HG03103 (cell line): ENCODE measurements at regions not wholly inside any gene's neighbourhood (a gene's known extent, or its start where the extent isn't known, plus 50 kb on each side); places are given as distances from the start of the nearest gene placed in this dataset.
"Not testable (repeated sequence)": the region's sequence is repeated elsewhere in the genome, so short reads cannot be mapped to it uniquely, and the experiment has no call there.

Experiments used
- ATAC-seq: cut with Tn5 transposase; IDR thresholded peaks from one replicate; pipeline ENCODE4 v1.9.1; 2021; ENCODE audit warnings: low read depth; ENCODE audit not compliant: unreplicated experiment

DNA sequence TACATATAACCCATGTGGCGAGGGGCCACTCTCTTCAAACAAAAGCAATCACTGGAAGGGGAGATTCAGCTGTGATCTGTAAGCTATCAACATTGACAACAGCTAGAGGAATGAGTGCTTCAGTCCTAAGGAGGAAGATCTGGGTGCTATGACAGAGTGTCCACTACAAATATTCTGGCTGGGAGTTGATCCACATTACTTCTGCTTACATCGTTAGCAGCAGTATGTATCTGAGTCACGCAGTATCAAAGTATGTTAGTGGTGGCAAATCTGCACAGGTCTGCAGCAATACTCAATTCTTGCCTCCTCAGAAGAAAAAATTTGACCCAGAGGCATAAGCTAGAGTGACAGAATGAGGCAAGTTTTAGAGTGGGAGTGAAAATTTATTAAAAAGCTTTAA lies 267.0 kb downstream of the PTH2R start:
- ATAC-seq: no peak

DNA sequence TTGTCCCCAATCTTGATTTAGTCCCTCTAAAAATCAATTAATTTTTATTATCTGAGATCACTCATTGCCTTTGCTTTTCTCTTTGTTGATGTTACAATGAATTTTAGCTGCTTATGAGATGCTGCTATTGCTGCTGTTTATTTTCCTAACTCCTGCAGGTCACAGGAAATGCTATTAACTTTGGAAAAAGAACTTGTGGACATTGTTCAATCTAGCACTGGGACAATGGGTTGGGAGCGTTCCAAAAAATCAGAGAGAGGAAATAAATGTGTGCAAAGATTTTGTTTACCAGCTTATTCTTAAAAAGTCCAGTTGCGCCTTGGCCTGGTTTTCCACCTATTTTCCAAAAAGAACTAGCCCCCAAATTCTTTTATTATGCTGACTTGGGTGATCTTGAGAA lies 268.3 kb downstream of the PTH2R start:
- ATAC-seq: no peak

DNA sequence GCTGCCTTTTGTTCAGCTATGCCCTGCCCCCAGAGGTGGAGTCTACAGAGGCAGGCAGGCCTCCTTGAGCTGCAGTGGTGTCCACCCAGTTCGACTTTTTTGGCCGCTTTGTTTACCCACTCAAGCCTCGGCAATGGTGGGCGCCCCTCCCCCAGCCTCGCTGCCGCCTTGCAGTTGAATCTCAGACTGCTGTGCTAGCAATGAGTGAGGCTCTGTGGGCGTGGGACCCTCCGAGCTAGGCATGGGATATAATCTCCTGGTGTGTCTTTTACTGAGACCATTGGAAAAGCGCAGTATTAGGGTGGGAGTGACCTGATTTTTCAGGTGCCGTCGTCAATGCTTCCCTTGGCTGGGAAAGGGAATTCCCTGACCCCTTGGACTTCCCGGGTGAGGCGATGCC lies 279.3 kb downstream of the PTH2R start:
- not testable (repeated sequence) for ATAC-seq

DNA sequence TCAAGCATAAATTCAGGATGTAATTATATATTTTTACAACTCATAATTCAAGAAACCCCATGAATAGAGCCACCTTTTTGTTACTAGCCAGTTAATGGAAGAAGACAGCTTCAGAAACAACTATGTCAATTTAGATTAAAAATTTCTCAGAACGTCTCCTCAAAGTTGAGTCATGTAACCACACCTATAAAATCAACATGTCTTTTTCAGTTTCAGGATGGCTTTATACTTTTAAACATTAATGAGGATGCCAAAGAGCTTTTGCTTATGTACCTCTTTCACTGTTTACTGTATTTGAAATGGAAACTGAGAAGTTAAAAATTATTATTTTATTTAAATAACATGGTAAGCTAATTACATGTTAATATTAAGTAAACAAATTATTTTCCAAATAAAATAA lies 280.1 kb downstream of the PTH2R start:
- no peak for ATAC-seq

DNA sequence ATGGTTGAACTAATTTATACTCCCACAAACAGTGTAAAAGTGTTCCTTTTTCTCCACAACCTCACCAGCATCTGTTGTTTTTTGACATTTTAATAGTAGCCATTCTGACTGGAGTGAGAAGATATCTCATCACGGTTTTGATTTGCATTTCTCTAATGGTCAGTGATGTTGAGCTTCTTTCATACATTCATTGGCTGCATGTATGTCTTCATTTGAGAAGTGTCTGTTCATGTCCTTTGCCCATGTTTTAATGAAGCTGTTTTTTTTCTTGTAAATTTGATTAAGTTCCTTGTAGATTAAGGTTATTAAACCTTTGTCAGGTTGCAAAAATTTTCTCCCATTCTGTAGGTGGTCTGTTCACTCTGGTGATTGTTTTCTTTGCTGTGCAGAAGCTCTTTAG lies 281.1 kb downstream of the PTH2R start:
- not testable (repeated sequence) for ATAC-seq

DNA sequence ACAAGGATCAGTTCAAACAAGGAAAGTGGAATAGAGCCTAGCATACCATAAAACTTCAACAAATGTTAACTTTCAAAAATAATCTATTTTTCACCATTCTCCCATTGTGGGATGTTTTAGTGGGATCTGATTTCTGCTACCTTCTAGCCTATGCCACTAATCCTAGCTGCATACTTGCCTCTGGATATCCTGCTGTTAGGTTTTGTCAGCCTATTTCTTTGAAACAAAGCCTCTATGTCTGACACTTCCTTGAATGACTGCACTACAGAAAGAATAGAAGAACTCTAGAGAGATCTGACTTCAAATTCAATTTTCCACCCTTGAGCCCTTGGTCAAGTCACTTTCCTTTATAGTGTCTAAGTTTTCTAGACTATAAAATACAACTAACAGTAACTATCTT lies 291.5 kb downstream of the PTH2R start:
- no peak for ATAC-seq

DNA sequence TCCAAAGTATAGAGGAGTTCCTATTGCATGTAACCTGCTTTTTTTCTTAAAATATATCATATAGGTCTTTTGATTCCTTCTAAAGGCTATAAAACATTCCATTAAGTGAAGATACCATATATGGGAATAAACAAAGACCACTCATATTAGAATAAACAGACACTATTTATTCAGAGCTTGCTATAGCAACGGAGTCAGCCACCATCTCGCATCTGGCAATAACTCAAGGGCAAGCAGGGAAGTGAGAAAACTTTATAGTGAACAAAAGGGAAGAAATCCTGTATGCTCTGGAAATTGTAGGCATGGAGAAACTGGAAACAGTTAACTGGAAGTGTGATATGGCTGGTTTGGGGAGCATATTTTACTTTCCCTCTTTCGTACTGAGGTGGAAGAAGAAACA lies 301.9 kb downstream of the PTH2R start:
- no peak for ATAC-seq

DNA sequence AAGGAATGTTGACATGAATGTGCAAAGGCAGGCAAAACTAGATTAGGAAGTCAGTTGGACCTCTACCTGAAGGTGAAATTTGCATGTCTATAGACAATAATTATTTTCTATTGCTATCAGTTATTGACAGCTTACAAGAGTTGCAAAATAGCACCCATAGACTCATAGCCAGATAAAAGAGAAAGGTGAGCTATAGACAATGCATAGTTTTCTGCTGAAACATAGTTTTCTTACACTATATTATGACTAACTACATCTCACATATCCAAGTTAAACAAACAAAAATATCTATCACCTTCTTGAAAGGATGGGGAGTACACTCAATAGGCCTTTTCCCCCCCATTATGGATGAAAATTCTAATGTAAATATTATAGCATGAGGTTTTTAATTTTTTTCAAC lies 305.0 kb downstream of the PTH2R start:
- no peak for ATAC-seq

DNA sequence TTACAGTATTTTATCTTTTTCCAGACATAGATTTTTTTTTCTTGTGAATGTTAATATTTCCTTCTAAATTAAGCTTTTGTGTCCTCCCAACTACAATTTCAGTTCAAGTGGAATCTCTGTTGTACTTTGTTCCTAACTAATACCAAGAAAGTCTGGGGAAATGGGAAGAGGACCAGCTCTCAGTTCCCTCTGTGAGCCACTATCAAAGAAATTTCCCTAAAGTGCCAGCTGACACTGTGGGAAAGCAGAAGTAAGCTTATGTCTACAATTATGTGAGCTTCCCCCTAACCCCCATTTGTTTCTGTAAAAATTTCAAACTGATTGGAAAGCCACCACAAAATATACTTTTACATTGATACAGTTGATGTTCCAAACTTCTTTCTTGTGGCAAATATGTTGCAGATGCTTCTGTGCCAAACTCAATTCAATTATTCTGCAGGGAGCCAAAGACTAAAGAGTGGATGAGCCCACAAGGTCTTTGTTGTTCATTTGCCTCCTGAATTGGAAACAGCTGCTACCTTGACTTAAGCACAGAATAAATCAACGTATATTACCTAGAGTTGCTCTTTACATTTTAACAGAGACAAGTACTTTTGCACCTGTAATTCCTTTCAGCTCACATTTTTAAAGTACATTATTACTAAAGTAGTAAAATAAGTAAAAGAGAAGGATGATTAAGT lies 306.6 kb downstream of the PTH2R start:
- no peak for ATAC-seq

DNA sequence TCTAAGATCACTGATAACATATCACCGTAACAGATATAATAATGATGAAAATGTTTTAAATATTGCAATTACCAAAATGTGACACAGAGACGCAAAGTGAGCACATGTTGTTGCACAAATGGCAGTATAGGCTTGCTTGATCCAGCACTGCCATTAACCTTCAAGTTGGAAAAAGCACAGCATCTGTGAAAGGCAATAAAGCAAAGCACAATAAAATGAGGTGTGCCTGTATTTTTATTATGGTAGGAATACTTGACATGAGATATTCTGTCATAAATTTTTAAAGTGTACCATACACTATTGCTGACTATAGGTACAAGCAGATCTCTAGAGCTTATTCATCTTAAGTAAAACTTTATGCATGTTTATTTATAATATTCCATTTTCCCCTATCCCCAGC lies 312.2 kb downstream of the PTH2R start:
- ATAC-seq: no peak

DNA sequence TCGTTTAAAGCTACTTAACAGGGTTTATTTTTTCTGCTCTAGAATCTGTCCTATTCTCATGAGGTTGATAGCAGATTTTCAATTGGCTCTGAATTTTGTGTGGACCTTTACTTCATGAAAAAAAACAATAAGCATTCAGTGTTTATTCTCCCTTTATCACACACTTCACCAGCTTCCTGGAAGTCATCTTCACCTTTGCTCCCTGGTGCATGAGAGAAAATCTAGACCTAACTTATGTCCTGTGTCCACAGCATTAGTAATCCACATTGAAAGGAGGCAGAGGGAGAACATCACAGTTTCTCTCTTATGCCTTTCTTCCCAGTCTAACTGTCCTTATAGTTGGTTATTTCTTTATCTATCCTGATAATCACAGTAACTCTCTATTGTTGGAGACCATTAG lies 316.1 kb downstream of the PTH2R start:
- ATAC-seq: no peak

DNA sequence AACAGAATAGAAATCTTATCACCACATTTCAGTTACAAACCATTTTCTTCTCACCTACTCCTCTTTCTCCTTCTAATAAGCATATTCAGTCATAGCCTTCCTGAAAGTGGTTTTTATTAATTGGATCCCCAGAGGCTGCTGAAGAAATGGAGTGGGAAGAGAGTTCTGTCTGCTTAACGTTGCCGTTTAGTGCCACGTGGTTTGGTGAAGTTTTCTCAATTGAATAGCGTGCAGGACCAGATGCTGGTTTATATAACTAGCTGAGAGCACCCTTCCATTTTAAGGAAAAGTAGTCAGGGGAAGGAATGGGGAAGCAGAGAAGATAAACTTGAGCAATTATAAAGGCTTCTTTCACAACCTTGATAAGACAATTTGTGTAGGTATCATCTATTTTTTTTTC lies 318.7 kb downstream of the PTH2R start:
- no peak for ATAC-seq

DNA sequence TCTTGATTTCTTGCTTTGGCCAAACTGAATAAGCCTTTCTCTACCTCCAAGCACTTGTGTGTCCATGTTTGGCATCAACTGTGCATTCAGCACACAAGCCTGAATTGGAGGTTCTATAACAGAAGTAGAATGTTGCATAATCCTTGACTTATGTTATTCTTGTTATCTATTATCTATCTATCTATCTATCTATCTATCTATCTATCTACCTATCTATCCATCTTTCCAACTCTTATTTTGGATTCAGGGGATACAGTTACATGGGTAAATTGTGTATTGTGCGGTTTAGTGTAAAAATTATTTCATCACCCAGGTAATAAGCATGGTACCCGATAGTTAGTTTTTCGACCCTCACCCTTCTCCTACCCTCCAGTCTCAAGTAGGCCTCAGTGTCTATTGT lies 319.6 kb downstream of the PTH2R start:
- ATAC-seq: no peak

DNA sequence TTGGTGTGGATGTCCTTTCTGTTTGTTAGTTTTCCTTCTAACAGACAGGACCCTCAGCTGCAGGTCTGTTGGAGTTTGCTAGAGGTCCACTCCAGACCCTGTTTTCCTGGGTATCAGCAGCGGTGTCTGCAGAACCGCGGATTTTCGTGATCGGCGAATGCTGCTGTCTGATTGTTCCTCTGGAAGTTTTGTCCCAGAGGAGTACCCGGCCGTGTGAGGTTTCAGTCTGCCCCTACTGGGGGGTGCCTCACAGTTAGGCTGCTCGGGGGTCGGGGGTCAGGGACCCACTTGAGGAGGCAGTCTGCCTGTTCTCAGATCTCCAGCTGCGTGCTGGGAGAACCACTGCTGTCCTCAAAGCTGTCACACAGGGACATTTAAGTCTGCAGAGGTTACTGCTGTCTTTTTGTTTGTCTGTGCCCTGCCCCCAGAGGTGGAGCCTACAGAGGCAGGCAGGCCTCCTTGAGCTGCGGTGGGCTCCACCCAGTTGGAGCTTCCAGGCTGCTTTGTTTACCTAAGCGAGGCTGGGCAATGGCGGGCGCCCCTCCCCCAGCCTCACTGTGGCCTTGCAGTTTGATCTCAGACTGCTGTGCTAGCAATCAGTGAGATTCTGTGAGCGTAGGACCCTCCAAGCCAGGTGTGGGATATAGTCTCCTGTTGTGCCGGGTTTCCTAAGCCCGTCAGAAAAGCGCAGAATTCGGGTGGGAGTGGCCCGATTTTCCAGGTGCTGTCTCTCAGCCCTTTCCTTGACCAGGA lies 345.2 kb downstream of the PTH2R start:
- ATAC-seq: not testable (repeated sequence)

DNA sequence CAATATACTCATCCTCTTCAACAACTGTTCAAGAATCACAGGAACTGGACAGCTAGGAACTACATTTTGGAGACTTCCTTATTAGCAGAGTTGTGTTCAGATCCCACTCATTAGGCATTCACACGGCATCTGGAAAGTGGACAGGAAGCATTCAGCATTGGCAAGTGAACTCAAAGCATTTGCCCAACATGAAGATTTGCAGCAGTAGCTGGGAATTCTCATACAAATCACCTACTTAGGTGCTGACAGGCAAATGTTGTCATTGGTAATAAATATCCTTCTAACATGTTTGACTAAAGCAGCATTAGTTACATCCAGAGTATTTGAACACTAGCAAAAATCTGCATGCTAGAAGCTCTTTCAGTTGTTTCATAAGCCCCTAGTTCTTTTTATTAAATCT lies 350.8 kb downstream of the PTH2R start:
- ATAC-seq: no peak

DNA sequence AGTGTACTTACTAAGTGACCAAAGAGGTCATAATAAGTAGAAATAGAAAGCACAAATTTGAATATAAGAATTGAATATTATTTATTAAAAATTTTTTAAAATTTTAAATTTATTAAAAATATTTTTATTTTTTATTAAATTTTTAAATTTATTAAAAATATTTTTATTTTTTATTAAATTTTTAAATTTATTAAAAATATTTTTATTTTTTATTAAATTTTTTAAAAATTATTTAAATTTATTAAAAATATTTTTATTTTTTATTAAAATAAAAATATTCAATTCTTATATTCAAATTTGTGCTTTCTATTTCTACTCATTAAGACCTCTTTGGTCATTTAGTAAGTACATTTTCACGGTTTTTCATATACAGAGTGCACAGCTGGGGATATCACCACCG lies 366.5 kb downstream of the PTH2R start:
- ATAC-seq: not testable (repeated sequence)

DNA sequence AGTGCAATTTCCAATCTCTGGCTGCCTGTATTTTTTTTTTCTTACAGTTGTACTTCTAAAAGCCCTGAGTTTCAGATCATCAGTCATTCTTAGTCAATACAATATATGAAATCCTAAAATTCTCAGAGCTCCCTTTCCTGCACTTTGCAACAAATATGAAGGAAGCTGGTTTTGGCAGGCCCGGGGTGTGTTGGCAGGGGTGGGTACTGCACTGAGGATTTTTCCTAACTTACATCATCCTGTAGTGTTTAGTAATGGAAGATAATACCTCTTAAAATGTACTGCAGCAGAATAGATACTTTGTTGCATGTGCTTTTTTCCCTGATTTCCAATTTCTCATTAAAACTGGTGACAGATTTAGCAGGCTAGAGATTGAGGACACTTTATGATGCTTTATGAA lies 374.6 kb downstream of the PTH2R start:
- no peak for ATAC-seq

DNA sequence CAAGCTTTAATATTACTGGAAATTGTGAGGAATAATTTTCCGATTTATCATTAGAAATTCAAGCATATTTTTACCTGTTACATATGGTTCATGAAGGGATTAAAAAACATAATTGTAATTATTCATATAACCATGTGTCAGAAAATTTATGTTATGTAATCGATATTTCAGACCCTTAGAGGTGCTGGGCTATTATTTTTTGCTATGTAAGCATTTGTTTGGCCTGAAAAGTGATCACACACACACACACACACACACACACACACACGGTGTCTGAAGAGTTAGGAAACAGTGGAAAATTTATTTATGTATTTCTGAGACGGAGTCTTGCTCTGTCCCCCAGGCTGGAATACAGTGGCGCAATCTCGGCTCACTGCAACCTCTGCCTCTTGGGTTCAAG lies 375.5 kb downstream of the PTH2R start:
- ATAC-seq: no peak

DNA sequence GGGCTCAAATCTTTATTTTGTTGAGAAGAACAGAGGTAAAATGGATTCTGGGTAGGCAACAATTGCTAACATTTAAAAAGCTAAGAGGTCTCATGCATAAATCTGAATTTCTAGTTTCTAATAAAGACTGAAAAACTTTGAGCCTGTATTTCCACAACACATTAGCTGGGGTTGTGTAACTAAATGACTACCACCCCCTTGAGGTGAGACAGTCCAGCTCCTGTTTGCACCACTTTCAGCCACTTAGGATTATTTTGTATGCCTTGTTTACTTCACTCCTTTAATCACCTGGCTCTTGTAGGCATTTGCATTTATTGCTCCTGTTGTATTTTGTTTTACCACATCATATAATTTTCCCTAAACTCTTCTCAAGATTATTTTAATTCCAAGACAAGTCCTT lies 376.6 kb downstream of the PTH2R start:
- no peak for ATAC-seq

DNA sequence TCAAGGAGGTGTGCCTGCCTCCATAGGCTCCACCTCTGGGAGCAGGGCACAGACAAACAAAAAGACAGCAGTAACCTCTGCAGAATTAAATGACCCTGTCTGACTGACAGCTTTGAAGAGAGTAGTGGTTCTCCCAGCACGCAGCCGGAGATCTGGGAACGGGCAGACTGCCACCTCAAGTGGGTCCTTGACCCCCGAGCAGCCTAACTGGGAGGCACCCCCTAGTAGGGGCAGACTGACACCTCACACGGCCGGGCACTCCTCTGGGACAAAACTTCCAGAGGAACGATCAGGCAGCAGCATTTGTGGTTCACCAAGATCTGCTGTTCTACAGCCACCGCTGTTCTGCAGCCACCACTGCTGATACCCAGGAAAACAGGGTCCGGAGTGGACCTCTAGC lies 378.2 kb downstream of the PTH2R start:
- not testable (repeated sequence) for ATAC-seq

DNA sequence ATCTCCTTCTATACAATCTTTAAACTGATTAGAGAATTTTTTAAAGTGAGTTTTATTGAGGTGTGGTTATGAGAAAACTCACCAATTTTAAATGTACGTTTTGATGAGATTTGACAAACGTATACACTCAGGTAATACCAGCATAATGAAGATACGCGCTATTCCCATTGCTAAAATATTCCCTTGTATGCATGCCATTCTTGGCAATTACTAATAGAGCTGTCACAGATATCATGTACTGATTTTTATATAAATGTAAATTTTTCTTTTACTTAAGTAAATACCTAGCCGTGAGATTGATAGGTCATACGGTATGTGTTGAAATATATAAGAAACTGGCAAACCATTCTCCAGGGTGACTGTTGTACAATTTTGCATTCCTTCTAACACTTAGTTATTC lies 384.7 kb downstream of the PTH2R start:
- ATAC-seq: no peak

DNA sequence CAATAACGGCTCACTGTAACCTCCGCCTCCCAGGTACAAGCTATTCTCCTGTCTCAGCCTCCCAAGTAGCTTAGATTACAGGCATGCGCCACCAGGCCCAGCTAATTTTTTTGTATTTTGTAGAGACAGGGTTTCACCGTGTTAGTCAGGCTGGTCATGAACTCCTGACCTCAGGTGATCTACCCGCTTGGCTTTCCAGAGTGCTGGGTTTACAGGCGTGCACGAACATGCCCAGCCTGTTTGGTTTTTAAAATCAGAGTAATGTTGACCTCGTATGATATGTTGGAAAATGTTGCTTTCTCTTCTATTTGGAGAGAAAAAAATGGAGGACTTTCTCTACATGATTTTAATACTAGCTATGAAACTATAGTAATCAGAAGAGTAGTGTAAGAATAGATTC lies 386.2 kb downstream of the PTH2R start:
- no peak for ATAC-seq
